A549 (cell line): ENCODE measurements at regions not wholly inside any gene's neighbourhood (a gene's known extent, or its start where the extent isn't known, plus 50 kb on each side); places are given as distances from the start of the nearest gene placed in this dataset.

Experiments used
- ATAC-seq, 2 experiments: fragments of 200-7000 bp in 1 of 2; fragments of >200 bp in 1 of 2; cut with Nextera tagmentation in 1 of 2; cut with Tn5 transposase in 1 of 2; 3 replicates each; pipeline versions ENCODE4 v1.8.0 to v1.9.1; 2018 to 2020; ENCODE audit warnings: mild to moderate bottlenecking in 1 of 2, moderate library complexity in 1 of 2
- CTCF ChIA-PET: fragments of 300-600 bp; sonication (Branson Sonifier 250); formaldehyde crosslinking; extraction: SDS; loops from one replicate; lab custom pipeline; 2021; ENCODE audit warnings: antibody characterized with exemption, inconsistent platforms; lab: Yijun Ruan, JAX
- POLR2A ChIA-PET: fragments of 350-600 bp; formaldehyde crosslinking; extraction: SDS; loops from one replicate; lab custom pipeline; 2021; ENCODE audit warnings: antibody characterized with exemption, inconsistent platforms; lab: Yijun Ruan, JAX
- DNase-seq, 2 experiments: peaks; one replicate each; pipeline versions ENCODE4 v3.0.0 to v3.0.0-alpha.2; 2011 to 2016; ENCODE audit warnings: low read depth in 1 of 2, low spot score in 1 of 2
- FAIRE-seq: peaks from 2 replicates; lab custom pipeline; 2011; peaks lifted over from hg19 to GRCh38; lab: Jason Lieb, UNC
- H3K27ac ChIP-seq, 2 experiments: fragments of >200 bp; sonication (Bioruptor Twin); formaldehyde crosslinking; 3 replicates each; pipeline ENCODE4 v1.5.1; 2016 to 2017
- H3K4me1 ChIP-seq: fragments of >200 bp; sonication (Bioruptor Twin); formaldehyde crosslinking; 3 replicates; pipeline ENCODE4 v1.6.1; 2016
- H3K4me2 ChIP-seq: fragments of >200 bp; sonication (Bioruptor Twin); formaldehyde crosslinking; 3 replicates; pipeline ENCODE4 v1.6.1; 2016
- H3K4me3 ChIP-seq: fragments of >200 bp; sonication (Bioruptor Twin); formaldehyde crosslinking; 3 replicates; pipeline ENCODE4 v1.5.1; 2016
- H3K9me3 ChIP-seq: fragments of >200 bp; sonication (Bioruptor Twin); formaldehyde crosslinking; 3 replicates; pipeline ENCODE4 v1.6.1; 2016
- CEBPB ChIP-seq, 2 experiments: fragments of >200 bp in 1 of 2; sonication (Bioruptor Twin) in 1 of 2; formaldehyde crosslinking in 1 of 2; IDR thresholded peaks; 2 replicates each; pipeline ENCODE4 v1.6.1; 2012 to 2016
- CHD2 ChIP-seq: fragments of 150-350 bp; IDR thresholded peaks from 2 replicates; pipeline ENCODE4 v1.6.1; 2014; ENCODE audit warnings: low read length; ENCODE audit not compliant: partially characterized antibody
- CTCF ChIP-seq: fragments of >200 bp; sonication (Bioruptor Twin); formaldehyde crosslinking; IDR thresholded peaks from 3 replicates; pipeline ENCODE4 v1.5.1; 2016
- EP300 ChIP-seq, 2 experiments: fragments of >200 bp; sonication (Bioruptor Twin); formaldehyde crosslinking; IDR thresholded peaks; 2 replicates in 1 of 2; 3 replicates in 1 of 2; pipeline ENCODE4 v1.6.1; 2016 to 2017
- FOSL2 ChIP-seq, 2 experiments: fragments of 450-650 bp in 1 of 2; fragments of >200 bp in 1 of 2; sonication (Bioruptor Twin) in 1 of 2; formaldehyde crosslinking; IDR thresholded peaks; 2 replicates each; pipeline versions ENCODE4 v1.5.0 to v1.6.1; 2016 to 2020; ENCODE audit warnings: mild to moderate bottlenecking in 1 of 2, moderate library complexity in 1 of 2
- GATA3 ChIP-seq: IDR thresholded peaks from 2 replicates; pipeline ENCODE4 v1.6.1; 2012; ENCODE audit warnings: borderline replicate concordance
- HES2 ChIP-seq: fragments of >200 bp; sonication (Bioruptor Twin); formaldehyde crosslinking; IDR thresholded peaks from 2 replicates; pipeline ENCODE4 v1.6.1; 2016
- HOXB13 ChIP-seq: fragments of 250-450 bp; sonication (Bioruptor Pico); IDR thresholded peaks from 2 replicates; pipeline ENCODE4 v1.5.0; 2020; ENCODE audit warnings: low read depth, mild to moderate bottlenecking, moderate library complexity
- JUN ChIP-seq, 2 experiments: fragments of >200 bp; sonication (Bioruptor Twin); formaldehyde crosslinking; IDR thresholded peaks; 2 replicates in 1 of 2; 3 replicates in 1 of 2; pipeline ENCODE4 v1.6.1; 2016 to 2017
- JUNB ChIP-seq: fragments of >200 bp; sonication (Bioruptor Twin); formaldehyde crosslinking; IDR thresholded peaks from 2 replicates; pipeline ENCODE4 v1.6.1; 2016
- KDM5A ChIP-seq: fragments of 200-600 bp; sonication (generic); IDR thresholded peaks from 2 replicates; pipeline ENCODE4 v1.6.1; 2016; ENCODE audit warnings: antibody characterized with exemption, mild to moderate bottlenecking
- MAFK ChIP-seq: fragments of 450-650 bp; IDR thresholded peaks from 2 replicates; pipeline ENCODE4 v1.6.1; 2014; ENCODE audit not compliant: partially characterized antibody
- MAX ChIP-seq: IDR thresholded peaks from 2 replicates; pipeline ENCODE4 v1.6.1; 2012
- RAD21 ChIP-seq, 2 experiments: fragments of >200 bp in 1 of 2; sonication (Bioruptor Twin) in 1 of 2; formaldehyde crosslinking in 1 of 2; IDR thresholded peaks in 1 of 2; conservative IDR thresholded peaks in 1 of 2; 2 replicates in 1 of 2; 3 replicates in 1 of 2; pipeline ENCODE4 v1.6.1; 2012 to 2018; ENCODE audit warnings: inconsistent platforms in 1 of 2
- RARB ChIP-seq: fragments of 250-450 bp; sonication (Bioruptor Pico); IDR thresholded peaks from 2 replicates; pipeline ENCODE4 v1.8.0; 2021; ENCODE audit warnings: mild to moderate bottlenecking, moderate library complexity
- SMC3 ChIP-seq: fragments of >200 bp; sonication (Bioruptor Twin); formaldehyde crosslinking; IDR thresholded peaks from 3 replicates; pipeline ENCODE4 v1.6.1; 2018; ENCODE audit warnings: inconsistent platforms
- ZNF302 ChIP-seq: fragments of 250-450 bp; sonication (Bioruptor Pico); IDR thresholded peaks from 2 replicates; pipeline ENCODE4 v1.9.0; 2021; ENCODE audit warnings: inconsistent platforms, mild to moderate bottlenecking, moderate library complexity
- WGBS: methylation state at CpG from one replicate; pipeline ENCODE4 v1.1.6; 2017; ENCODE audit errors: missing lambda C conversion rate; 5-methylcytosine and 5-hydroxymethylcytosine counted together
- TF ChIP-seq, protein P1 (sequence below): IDR thresholded peaks from 2 replicates; pipeline ENCODE4 v1.6.1; 2012
- TF ChIP-seq, protein P2 (sequence below): fragments of >200 bp; sonication (Bioruptor Twin); formaldehyde crosslinking; IDR thresholded peaks from 3 replicates; pipeline ENCODE4 v1.6.1; 2016
- TF ChIP-seq, protein P3 (sequence below): IDR thresholded peaks from 2 replicates; pipeline ENCODE4 v1.6.1; 2012; ENCODE audit warnings: low read depth, borderline replicate concordance

DNA sequence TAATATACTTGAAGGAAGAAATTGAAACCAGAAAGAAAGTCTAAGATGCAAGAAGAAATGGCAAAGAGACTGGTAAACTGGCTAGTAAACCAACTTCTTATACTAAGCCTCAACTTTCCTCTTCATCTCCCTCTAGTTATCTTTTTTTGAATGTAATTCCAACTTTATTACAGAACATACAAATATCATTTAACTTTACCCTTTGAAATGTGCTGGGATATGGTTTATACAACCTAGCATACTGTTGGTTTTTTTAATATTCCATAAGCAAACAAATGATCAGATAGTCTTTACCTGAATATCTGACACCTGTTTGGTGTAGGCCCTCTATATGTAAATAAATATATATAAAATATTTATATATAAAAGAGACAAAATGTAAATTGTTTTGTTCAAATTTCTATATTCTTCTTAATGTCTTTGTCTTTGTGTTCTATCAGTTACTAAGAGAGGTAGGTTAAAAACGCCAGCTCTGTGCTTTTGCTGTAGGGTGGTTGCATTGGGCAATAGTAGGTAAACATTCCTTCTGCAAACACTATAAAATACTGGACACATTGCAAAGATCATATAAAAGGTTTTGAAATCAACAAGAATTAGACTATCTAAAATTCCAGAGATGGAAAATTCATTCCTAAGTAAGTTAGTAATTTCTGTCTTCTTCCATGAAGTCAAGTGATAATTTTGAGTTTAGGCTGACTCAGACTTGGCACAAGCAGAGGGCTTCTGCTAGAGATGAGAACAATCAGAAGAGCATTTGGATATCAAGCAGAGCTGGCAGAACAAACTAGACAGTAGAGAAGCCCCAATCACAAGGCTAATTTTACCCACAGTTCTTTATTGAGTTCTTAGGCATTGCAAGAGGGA lies 383.3 kb downstream of the RFC3 start:
- FAIRE-seq, result no peak
- Histone ChIP-seq H3K4me3 (no peak overlapping the region), H3K27ac (peak overlapping the region; percentile 98 to 99)
- peak; percentile 18 to 89 for DNase-seq
- ChIA-PET CTCF (no interaction called here), POLR2A (interaction anchor here (1.6 kb wide), 2 partner anchors 23 to 44 kb away, joined by 3 to 11 read pairs; no protein-coding TSS in a partner anchor)
- peak; percentile 97 to 98 for ATAC-seq
- peak; percentile 76 for TF ChIP-seq MAFK
- TF ChIP-seq FOSL2 (IDR thresholded peaks at IDR 0.05), result peak; percentile 89
- peak; percentile 83 for TF ChIP-seq FOSL2 (CRISPR knock-in tag; IDR thresholded peaks at IDR 0.05)
- TF ChIP-seq JUNB, result peak; percentile 97
- TF ChIP-seq, protein P1, sequence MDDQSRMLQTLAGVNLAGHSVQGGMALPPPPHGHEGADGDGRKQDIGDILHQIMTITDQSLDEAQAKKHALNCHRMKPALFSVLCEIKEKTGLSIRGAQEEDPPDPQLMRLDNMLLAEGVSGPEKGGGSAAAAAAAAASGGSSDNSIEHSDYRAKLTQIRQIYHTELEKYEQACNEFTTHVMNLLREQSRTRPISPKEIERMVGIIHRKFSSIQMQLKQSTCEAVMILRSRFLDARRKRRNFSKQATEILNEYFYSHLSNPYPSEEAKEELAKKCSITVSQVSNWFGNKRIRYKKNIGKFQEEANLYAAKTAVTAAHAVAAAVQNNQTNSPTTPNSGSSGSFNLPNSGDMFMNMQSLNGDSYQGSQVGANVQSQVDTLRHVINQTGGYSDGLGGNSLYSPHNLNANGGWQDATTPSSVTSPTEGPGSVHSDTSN, result no peak
- peak; percentile 98 for TF ChIP-seq HES2
- peak; percentile 94; the same call in 1 of the 2 replicates for TF ChIP-seq HOXB13
- TF ChIP-seq, protein P2, sequence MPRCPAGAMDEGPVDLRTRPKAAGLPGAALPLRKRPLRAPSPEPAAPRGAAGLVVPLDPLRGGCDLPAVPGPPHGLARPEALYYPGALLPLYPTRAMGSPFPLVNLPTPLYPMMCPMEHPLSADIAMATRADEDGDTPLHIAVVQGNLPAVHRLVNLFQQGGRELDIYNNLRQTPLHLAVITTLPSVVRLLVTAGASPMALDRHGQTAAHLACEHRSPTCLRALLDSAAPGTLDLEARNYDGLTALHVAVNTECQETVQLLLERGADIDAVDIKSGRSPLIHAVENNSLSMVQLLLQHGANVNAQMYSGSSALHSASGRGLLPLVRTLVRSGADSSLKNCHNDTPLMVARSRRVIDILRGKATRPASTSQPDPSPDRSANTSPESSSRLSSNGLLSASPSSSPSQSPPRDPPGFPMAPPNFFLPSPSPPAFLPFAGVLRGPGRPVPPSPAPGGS, result peak; percentile 99; the same call in 2 of the 3 replicates
- TF ChIP-seq SMC3, result peak; percentile 76
- TF ChIP-seq EP300 (IDR thresholded peaks at IDR 0.05), result peak; percentile 96 to 98
- no peak for TF ChIP-seq ZNF302 (CRISPR knock-in tag)
- peak; percentile 99 for TF ChIP-seq CEBPB (IDR thresholded peaks at IDR 0.05)
- TF ChIP-seq MAX, result peak; percentile 69
- TF ChIP-seq JUN (IDR thresholded peaks at IDR 0.05), result peak; percentile 88 to 97; a peak in 4 of 5 replicates
- TF ChIP-seq KDM5A, result no peak
- peak; percentile 42 to 79 for TF ChIP-seq RAD21 (conservative IDR thresholded peaks at IDR 0.05 in 1 of 2, IDR thresholded peaks at IDR 0.05 in 1 of 2)
- TF ChIP-seq GATA3, result peak; percentile 96
- TF ChIP-seq CHD2, result no peak
- TF ChIP-seq, all 56 proteins: peak for 13
- Histone ChIP-seq H3K4me2 (peak overlapping the region; percentile 62), H3K4me1 (peaks cover 22% of the 10 kb centered on the region), H3K9me3 (peaks cover 55% of the 10 kb centered on the region)
- 0% methylated on average over 1 of the region's 1 CpG for WGBS

- TF ChIP-seq, protein P2, result 0 out of 3 replicates have a peak, but pooled peaks have one; percentile 28
- no peak for TF ChIP-seq RARB
- peak; percentile 21 to 45; a peak in 4 of 5 replicates for TF ChIP-seq RAD21 (conservative IDR thresholded peaks at IDR 0.05 in 1 of 2, IDR thresholded peaks at IDR 0.05 in 1 of 2)
- peak; percentile 74; the same call in 1 of the 2 replicates for TF ChIP-seq GATA3
- TF ChIP-seq FOSL2 (IDR thresholded peaks at IDR 0.05), result peak; percentile 61
- peak; percentile 81 for TF ChIP-seq FOSL2 (CRISPR knock-in tag; IDR thresholded peaks at IDR 0.05)
- TF ChIP-seq EP300 (IDR thresholded peaks at IDR 0.05), result peak; percentile 64 to 74; a peak in 2 of 5 replicates
- peak; percentile 72; the same call in 1 of the 2 replicates for TF ChIP-seq JUNB
- TF ChIP-seq CEBPB (IDR thresholded peaks at IDR 0.05), result peak in 1 of 2 experiments; percentile 59; a peak in 2 of 4 replicates
- TF ChIP-seq SMC3, result peak; percentile 38; the same call in 1 of the 3 replicates
- no peak for TF ChIP-seq CTCF
- TF ChIP-seq, protein P3, sequence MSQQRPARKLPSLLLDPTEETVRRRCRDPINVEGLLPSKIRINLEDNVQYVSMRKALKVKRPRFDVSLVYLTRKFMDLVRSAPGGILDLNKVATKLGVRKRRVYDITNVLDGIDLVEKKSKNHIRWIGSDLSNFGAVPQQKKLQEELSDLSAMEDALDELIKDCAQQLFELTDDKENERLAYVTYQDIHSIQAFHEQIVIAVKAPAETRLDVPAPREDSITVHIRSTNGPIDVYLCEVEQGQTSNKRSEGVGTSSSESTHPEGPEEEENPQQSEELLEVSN, result no peak
- peak in 1 of 2 experiments; percentile 63; a peak in 1 of 5 replicates for TF ChIP-seq JUN (IDR thresholded peaks at IDR 0.05)
- TF ChIP-seq MAX, result peak; percentile 35; the same call in 1 of the 2 replicates
- TF ChIP-seq, all 56 proteins: peak for 10
- CTCF ChIA-PET, result interaction anchor here (0.8 kb wide), 1 partner anchor 664 kb away, joined by 3 read pairs; no protein-coding TSS in a partner anchor
- H3K4me2 ChIP-seq, result peak overlapping the region; percentile 42
- H3K4me1 ChIP-seq, result peaks cover 22% of the 10 kb centered on the region
- FAIRE-seq (no peak), DNase-seq (peak; percentile 32 to 81), ATAC-seq (peak; percentile 83 to 93; a peak in 5 of 6 replicates)
- 4% methylated on average over 4 of the region's 4 CpGs for WGBS
- H3K9me3 ChIP-seq, result peaks cover 36% of the 10 kb centered on the region
- no peak overlapping the region for H3K4me3 ChIP-seq
- POLR2A ChIA-PET, result interaction anchor here (1.0 kb wide), 1 partner anchor 51 kb away, joined by 3 read pairs; no protein-coding TSS in a partner anchor
- H3K27ac ChIP-seq, result peak overlapping the region; percentile 81 to 93
Observed at GRCh38 chr13:34207334-34207733, 389.4 kb downstream of the RFC3 start.
